ENCODE measurements at regions not wholly inside any gene's neighbourhood (a gene's known extent, or its start where the extent isn't known, plus 50 kb on each side); places are given as distances from the start of the nearest gene placed in this dataset.
A peak's percentile ranks its signal among the peaks of the same experiment; 100 is the strongest.

- DNase-seq = no peak
These were observed 189.7 kb downstream of the BRD1 start for GRCh38 chr22:49638001-49638400.

GRCh38 chr22:49637255-49637760 lies 190.4 kb downstream of the BRD1 start:
- no peak for DNase-seq

GRCh38 chr22:49636649-49637048 lies 191.0 kb downstream of the BRD1 start:
- no peak for DNase-seq

- no peak for DNase-seq
These were observed 191.5 kb downstream of the BRD1 start for GRCh38 chr22:49636214-49636613.

DNA sequence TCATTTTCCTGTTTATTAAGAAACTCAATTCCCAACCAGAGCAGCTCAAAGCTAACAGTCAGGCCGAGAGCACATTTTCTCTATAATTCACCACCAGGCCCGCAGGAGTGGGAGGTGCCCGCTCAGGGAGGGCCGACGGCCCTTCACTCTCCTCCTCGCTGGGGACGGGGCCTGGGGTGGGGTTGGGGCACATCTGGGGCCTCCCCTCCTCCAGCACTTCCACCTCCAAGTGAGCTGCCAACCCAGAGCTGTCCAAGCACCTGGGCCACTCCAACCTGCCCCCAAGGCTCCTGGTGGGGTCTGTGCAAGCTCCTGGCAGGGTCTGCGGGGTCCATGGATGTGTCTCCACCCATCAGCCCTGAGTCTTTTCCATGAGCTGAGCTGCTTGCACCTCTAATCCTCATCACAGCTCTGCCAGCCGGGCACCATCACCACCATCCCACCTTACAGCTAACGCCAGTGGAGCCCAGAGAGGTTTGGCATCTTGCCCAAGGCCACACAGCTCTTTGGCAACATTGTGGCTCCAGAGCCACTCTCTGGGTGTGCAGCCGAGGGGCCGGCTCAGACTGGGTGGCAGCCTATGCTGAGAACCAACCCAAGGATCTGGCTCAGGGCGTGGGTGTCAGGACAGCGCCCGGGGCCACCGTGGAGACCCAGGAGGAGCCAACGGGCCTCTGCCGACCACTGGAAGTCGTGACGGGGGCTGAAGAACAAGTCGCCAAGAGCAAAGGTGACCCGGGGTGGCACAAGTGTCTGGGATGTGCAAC lies 193.5 kb downstream of the BRD1 start:
- no peak for DNase-seq

GRCh38 chr22:49633010-49633324 lies 194.7 kb downstream of the BRD1 start:
- DNase-seq = no peak

GRCh38 chr22:49632199-49633009 lies 195.3 kb downstream of the BRD1 start:
- peak; percentile 84 for DNase-seq

DNA sequence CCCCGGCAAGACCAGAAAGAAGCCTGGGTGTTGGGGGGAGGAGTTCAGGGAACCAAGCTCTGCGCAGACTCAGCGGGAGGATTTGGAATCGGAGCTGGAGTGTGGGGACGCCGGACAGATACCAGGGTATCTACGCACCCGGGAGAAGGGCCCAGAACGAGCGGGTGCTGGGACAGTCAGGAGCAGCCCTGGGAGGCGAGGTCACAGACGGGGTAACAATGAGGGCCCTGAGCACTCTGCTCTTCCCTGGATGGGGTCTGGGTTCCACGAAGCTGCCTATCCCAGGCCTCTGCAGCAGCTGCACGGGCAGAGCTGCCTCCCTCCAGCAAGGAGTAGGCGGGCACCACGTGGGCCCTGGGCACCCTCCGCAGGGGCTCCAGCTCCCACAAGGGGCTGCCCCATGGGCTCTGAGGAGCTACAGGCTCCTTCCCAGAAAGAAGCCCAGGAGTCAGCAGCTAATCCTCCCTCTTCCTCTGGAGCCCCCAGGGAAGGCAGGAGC lies 197.2 kb downstream of the BRD1 start:
- no peak for DNase-seq

DNA sequence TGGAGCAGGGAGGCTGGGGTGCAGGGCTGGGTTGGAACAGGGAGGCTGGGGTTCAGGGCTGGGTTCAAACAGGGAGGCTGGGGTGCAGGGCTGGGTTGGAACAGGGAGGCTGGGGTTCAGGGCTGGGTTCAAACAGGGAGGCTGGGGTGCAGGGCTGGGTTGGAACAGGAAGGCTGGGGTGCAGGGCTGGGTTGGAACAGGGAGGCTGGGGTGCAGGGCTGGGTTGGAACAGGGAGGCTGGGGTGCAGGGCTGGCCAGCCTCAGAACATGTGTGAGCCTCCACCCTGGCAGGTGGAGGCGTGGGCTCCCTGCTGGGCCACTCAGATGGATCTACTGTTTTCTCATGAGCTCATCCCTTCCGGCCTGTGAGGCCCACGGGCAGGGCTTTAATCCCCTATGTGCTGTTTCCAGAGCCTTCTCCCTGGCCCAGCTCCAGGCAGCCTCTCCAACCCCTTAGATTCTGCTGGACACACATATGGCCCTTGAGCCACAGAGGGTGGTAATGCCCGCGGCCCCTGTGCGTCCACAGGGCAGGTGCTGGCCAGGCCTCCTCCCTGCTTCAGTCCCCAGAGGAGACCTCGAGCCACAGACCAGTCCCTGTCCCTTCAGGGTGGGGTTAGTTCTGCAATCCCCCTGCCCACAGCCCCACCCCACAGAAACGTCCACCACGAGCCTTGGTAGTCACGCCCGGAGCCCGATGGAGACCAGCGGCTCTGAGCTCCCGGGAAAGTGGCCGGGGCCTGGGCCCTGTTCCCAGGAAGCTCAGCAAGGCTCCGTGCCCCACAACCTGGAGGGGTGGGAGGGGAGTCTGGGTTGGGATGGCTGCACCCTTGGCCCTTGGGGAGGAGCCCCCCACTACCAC lies 197.9 kb downstream of the BRD1 start:
- peak; percentile 56 for DNase-seq

GRCh38 chr22:49629261-49629570 lies 198.5 kb downstream of the BRD1 start:
- no peak for DNase-seq

- peak; percentile 51 for DNase-seq
These were observed 199.0 kb downstream of the BRD1 start for GRCh38 chr22:49628391-49629260.

DNA sequence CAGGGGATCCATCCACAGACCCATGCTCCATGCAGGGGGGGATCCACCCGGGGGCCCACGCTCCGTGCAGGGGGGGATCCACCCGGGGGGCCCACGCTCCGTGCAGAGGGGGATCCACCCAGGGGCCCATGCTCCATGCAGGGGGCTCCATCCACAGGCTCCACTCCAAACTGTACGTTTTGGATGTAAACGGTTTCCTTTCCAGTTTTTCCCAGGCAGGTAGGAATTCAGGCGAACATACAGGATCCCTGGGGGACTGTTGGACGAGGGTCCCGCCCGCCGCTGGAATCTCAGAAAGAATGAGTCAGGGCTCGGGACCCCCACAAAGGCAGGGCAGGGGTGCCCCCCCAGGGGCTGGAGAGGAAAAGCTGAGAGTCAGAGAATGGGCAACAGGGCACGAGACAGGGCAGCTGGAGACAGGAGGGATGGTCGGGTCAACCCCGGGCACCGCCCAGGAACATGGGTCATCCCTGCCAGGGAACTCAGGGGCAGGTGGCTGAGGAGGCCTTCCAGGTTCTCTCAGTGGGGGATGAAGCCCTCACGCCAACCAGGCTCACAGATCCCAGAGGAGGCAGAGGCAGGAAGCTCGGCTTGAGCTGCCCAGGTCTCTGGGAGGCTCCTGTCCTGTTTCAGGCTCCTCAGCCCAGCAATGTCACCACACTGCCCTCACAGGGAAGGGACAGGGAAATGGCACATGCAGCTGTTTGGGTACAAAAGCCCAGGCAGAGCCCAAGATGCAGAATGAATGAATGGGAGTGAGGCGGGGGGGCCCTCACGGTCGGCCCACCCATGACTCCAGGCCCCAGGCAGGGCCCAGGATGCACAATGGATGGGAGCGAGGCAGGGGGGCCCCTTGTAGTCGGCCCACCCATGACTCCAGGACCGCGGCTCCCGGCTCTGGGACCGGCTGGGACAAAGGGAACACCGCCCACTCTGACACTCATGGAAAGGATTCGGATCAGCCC lies 200.2 kb downstream of the BRD1 start:
- no peak for DNase-seq

- no peak for DNase-seq
These were observed 201.1 kb downstream of the BRD1 start for GRCh38 chr22:49626361-49627216.

DNA sequence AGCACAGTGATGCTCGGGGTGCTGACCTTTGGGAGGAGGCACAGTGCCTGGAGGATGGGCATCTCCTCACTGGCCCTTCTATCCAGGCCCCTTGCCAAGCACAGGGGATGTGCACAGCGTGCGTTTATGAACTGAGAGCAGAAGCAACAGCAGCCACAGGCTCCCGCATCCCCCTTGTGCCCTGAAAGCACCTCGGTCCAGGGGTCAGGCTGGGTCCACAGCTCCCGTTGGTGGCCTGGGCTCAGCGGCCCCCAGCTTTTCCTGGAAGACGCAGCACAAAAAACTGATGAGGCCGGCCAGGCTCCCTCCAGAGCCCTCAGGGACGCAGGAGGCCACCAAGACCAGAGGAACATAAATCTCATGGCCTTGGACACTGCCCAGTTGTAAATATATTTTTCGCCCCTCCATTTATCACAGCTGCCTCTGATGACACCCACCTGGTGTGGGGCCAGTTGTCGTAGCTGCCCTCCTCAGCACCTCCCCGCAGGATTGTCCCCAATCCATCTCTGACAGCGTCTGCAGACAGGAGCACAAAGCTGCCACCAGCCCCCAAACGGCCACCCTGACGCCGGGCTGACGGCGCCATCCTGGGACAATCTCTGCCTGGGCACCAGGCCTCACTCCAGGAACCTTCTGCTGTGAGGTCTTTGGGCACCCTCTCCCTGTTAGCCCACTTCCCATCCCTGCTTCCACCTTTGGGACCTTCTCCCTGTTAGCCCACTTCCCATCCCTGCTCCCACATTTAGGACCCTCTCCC lies 203.1 kb downstream of the BRD1 start:
- no peak for DNase-seq

DNA sequence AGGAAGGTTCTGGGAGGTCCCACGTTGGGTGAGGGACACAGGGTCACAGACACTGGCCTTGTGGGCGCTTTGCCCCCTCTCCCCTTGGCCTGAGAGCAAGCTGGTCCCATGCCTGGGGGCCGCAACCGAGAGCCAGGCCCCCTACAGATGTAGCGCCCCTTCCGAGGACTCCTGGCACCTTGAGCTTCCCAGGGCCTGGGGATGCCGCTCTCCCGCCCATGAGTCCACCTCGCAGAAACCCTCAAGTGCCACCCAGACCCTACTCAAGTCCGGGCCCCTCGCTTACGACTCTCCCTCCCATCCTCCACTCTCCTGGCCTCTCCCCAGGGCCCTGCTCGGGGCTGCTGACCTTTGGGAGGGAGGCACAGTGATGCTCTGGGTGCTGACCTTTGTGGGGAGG lies 204.0 kb downstream of the BRD1 start:
- no peak for DNase-seq

DNA sequence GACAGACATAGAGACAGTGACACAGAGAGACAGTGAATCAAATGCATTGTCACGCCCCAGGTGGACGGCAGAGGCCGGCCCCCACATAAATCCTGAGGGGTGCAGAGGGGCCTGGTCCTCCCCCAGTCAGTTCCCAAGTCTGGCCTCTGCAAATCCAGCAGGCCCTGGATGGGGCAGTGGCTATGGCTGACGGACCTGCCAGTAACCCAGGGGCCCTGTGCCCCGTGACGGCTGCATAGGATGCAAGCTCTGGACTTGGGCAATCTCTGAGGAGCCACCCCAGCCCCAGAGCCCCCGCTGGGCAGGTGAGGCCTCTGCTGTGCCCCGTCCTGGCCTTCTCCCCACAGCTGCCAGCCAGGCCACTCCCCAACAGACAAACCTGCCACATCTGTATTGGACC lies 204.5 kb downstream of the BRD1 start:
- no peak for DNase-seq

DNA sequence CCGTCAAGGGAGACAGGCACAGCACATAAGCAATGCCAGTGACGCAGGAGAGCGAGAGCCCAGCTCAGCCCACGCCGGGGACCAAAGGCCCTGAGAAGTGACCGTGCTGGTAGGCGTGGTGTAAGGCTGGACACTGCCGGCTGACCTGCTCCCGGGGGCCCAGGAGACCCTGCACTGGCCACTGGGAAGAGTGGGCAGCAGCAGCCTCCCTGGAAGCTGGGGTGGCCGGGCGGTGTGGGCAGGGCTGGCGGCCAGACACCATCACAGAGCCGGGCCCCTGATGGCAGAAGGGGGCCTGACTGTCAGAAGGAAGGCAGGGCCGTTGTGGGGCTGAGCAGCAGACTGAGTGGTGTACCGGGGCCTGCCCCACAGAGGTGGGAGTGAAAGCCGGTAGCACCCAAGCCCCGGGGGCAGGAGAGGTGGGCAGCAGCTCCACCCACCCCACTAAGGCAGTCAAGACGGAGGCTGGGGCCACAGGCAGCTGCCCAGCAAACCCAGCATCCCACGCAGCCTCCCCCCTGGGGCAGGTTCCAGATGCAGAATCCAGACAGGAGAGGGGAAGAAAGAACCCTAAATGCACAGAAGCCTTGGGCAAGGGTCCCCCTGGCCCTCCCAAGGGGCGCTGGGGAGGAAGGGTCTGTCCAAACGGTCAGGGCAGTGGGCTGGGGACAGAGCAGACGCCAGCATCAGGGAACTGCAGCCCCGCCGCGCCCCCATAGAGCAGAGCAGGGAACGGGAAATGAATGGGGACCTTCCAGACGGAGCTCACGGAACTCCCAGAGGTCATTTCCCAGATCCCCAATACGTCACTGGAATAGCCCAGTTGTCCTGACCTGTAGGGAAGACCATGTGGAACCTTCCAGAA lies 205.2 kb downstream of the BRD1 start:
- no peak for DNase-seq

DNA sequence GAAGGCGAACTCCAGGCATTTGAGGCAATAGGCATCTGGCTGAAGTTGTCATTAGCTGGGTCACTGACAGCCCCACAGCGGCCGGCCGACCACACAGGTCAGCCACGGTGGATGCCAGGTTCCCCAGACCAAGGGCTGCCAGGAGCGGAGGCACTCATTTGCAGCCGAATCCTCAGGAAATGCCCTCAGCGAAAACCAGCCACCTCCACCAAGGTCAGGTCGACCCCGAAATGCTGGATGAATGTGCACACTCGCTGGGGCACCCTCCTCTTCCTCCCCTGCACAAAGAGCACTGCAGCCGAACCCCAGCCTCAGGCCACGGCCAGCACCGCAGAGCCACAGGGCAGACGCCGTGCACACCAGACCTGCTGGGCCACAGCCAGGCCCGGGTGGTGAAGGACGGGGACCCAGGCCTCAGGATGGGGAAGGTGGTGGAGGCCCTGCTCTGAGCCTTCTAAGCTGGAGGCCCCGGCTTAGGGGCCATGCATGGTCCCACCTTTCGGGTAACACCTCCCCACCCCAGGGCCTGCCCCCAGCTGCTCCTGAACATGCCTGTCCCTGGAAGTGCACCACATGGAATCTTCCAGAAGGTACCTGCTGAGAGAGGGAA lies 206.0 kb downstream of the BRD1 start:
- DNase-seq = no peak

Data from femur (tissue), 1 donor.